Karpas-422 (cell line): ENCODE measurements at regions not wholly inside any gene's neighbourhood (a gene's known extent, or its start where the extent isn't known, plus 50 kb on each side); places are given as distances from the start of the nearest gene placed in this dataset.

Source experiments
- DNase-seq: peaks from one replicate; pipeline ENCODE4 v3.0.0-alpha.2; 2015
- H2AFZ ChIP-seq: fragments of 200-600 bp; sonication (generic); 2 replicates; pipeline ENCODE4 v1.6.1; 2014; ENCODE audit warnings: antibody characterized with exemption, low read length, mixed read lengths
- H3K27ac ChIP-seq: fragments of 200-600 bp; sonication (generic); 2 replicates; pipeline ENCODE4 v1.5.1; 2014; ENCODE audit warnings: mild to moderate bottlenecking, low read length, moderate library complexity
- H3K27me3 ChIP-seq: fragments of 200-600 bp; sonication (generic); 2 replicates; pipeline ENCODE4 v1.6.1; 2014; ENCODE audit warnings: low read length, mixed read lengths
- H3K36me3 ChIP-seq: fragments of 200-600 bp; sonication (generic); 2 replicates; pipeline ENCODE4 v1.6.1; 2014; ENCODE audit warnings: low read length, mixed read lengths; ENCODE audit not compliant: insufficient read depth
- H3K4me1 ChIP-seq: fragments of 200-600 bp; sonication (generic); 2 replicates; pipeline ENCODE4 v1.6.1; 2014; ENCODE audit warnings: mild to moderate bottlenecking, low read length, mixed read lengths
- H3K4me2 ChIP-seq: fragments of 200-600 bp; sonication (generic); 2 replicates; pipeline ENCODE4 v1.6.1; 2014; ENCODE audit warnings: low read length, low read depth, mild to moderate bottlenecking; ENCODE audit not compliant: poor library complexity, severe bottlenecking
- H3K4me3 ChIP-seq: fragments of 200-600 bp; sonication (generic); 2 replicates; pipeline ENCODE4 v1.5.1; 2014; ENCODE audit warnings: mild to moderate bottlenecking, antibody characterized with exemption, low read length, mixed read lengths
- H3K79me2 ChIP-seq: fragments of 200-600 bp; sonication (generic); 2 replicates; pipeline ENCODE4 v1.6.1; 2014; ENCODE audit warnings: mild to moderate bottlenecking, low read length, mixed read lengths
- H3K9ac ChIP-seq: fragments of 200-600 bp; sonication (generic); 2 replicates; pipeline ENCODE4 v1.6.0; 2014; ENCODE audit warnings: low read length
- H3K9me2 ChIP-seq: fragments of 200-600 bp; sonication (generic), shearing (Covaris generic); replicated peaks from 2 replicates; pipeline ENCODE4 v1.6.0; 2014; ENCODE audit warnings: mild to moderate bottlenecking, low read length, moderate library complexity; ENCODE audit not compliant: insufficient read depth
- H3K9me3 ChIP-seq: fragments of 300-700, 200-600 bp; sonication (generic); 2 replicates; pipeline ENCODE4 v1.6.1; 2014; ENCODE audit warnings: low read length, mixed read lengths
- H4K20me1 ChIP-seq: fragments of 200-600 bp; sonication (generic); 2 replicates; pipeline ENCODE4 v1.6.1; 2014; ENCODE audit warnings: mild to moderate bottlenecking, antibody characterized with exemption, low read length, low read depth; ENCODE audit not compliant: insufficient read depth

GRCh38 chr4:36502350-36502749, 220.9 kb downstream of the DTHD1 start:
- H3K9me2 ChIP-seq: no peaks in the 10 kb centered on the region
- H3K36me3 ChIP-seq: no peaks in the 10 kb centered on the region
- no peaks in the 10 kb centered on the region for H4K20me1 ChIP-seq
- no peaks in the 10 kb centered on the region for H3K27me3 ChIP-seq
- no peaks in the 10 kb centered on the region for H3K79me2 ChIP-seq
- no peak for DNase-seq
- H2AFZ ChIP-seq: no peak overlapping the region
- no peak overlapping the region for H3K9ac ChIP-seq
- H3K9me3 ChIP-seq: peaks cover 4% of the 10 kb centered on the region; the same call in 1 of the 2 replicates
- no peak overlapping the region for H3K4me3 ChIP-seq
- H3K4me2 ChIP-seq: no peak overlapping the region
- no peaks in the 10 kb centered on the region for H3K4me1 ChIP-seq
- no peak overlapping the region for H3K27ac ChIP-seq

GRCh38 chr4:36508394-36508793, 227.0 kb downstream of the DTHD1 start:
- H3K9me2 ChIP-seq: no peaks in the 10 kb centered on the region
- no peak overlapping the region for H3K4me3 ChIP-seq
- no peak overlapping the region for H3K27ac ChIP-seq
- no peaks in the 10 kb centered on the region for H3K36me3 ChIP-seq
- H3K4me2 ChIP-seq: no peak overlapping the region
- no peaks in the 10 kb centered on the region for H3K27me3 ChIP-seq
- 0 out of 2 replicates have a peak, but pooled peaks cover 4% of the 10 kb centered on the region for H3K9me3 ChIP-seq
- no peak for DNase-seq
- H3K79me2 ChIP-seq: no peaks in the 10 kb centered on the region
- no peaks in the 10 kb centered on the region for H3K4me1 ChIP-seq
- no peak overlapping the region for H3K9ac ChIP-seq
- H4K20me1 ChIP-seq: no peaks in the 10 kb centered on the region
- H2AFZ ChIP-seq: no peak overlapping the region

- H2AFZ ChIP-seq: no peak overlapping the region
- H3K4me3 ChIP-seq: no peak overlapping the region
- H3K9me3 ChIP-seq: 0 out of 2 replicates have a peak, but pooled peaks cover 4% of the 10 kb centered on the region
- no peak overlapping the region for H3K9ac ChIP-seq
- H3K79me2 ChIP-seq: no peaks in the 10 kb centered on the region
- H4K20me1 ChIP-seq: no peaks in the 10 kb centered on the region
- H3K4me1 ChIP-seq: no peaks in the 10 kb centered on the region
- no peaks in the 10 kb centered on the region for H3K27me3 ChIP-seq
- no peak overlapping the region for H3K4me2 ChIP-seq
- H3K36me3 ChIP-seq: no peaks in the 10 kb centered on the region
- H3K9me2 ChIP-seq: no peaks in the 10 kb centered on the region
- H3K27ac ChIP-seq: no peak overlapping the region
- DNase-seq: no peak
Observed at GRCh38 chr4:36509845-36510244, 228.4 kb downstream of the DTHD1 start.

DNA sequence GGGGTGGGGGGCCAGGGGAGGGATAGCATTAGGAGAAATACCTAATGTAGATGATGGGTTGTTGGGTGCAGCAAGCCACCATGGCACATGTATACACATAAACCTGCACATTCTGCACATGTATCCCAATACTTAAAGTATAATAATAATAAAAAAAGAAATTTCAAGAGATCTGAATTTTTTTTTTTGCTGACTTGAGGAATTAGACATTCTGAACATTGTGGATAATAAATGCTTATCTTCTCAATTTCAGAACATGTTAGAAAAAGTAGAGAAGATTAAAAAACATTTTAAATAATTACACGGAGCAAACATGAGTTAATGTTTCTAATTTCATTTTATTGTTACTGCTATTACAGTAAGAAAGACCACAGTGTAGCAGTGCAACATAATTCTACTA, 230.4 kb downstream of the DTHD1 start:
- H3K36me3 ChIP-seq: no peaks in the 10 kb centered on the region
- no peak overlapping the region for H3K4me3 ChIP-seq
- no peaks in the 10 kb centered on the region for H3K9me2 ChIP-seq
- no peaks in the 10 kb centered on the region for H3K9me3 ChIP-seq
- H3K27ac ChIP-seq: no peak overlapping the region
- H3K4me2 ChIP-seq: no peak overlapping the region
- no peak overlapping the region for H3K9ac ChIP-seq
- no peaks in the 10 kb centered on the region for H3K4me1 ChIP-seq
- H3K27me3 ChIP-seq: no peaks in the 10 kb centered on the region
- no peaks in the 10 kb centered on the region for H3K79me2 ChIP-seq
- H4K20me1 ChIP-seq: no peaks in the 10 kb centered on the region
- H2AFZ ChIP-seq: no peak overlapping the region
- DNase-seq: no peak

- no peaks in the 10 kb centered on the region for H3K9me3 ChIP-seq
- H3K36me3 ChIP-seq: no peaks in the 10 kb centered on the region
- H3K4me2 ChIP-seq: no peak overlapping the region
- no peak overlapping the region for H3K4me3 ChIP-seq
- no peaks in the 10 kb centered on the region for H4K20me1 ChIP-seq
- H2AFZ ChIP-seq: no peak overlapping the region
- no peaks in the 10 kb centered on the region for H3K79me2 ChIP-seq
- DNase-seq: no peak
- no peaks in the 10 kb centered on the region for H3K27me3 ChIP-seq
- no peak overlapping the region for H3K27ac ChIP-seq
- H3K9ac ChIP-seq: no peak overlapping the region
- H3K9me2 ChIP-seq: no peaks in the 10 kb centered on the region; the same call in 1 of the 2 replicates
- H3K4me1 ChIP-seq: no peaks in the 10 kb centered on the region
Observed at GRCh38 chr4:36516522-36517095, 235.2 kb downstream of the DTHD1 start.

DNA sequence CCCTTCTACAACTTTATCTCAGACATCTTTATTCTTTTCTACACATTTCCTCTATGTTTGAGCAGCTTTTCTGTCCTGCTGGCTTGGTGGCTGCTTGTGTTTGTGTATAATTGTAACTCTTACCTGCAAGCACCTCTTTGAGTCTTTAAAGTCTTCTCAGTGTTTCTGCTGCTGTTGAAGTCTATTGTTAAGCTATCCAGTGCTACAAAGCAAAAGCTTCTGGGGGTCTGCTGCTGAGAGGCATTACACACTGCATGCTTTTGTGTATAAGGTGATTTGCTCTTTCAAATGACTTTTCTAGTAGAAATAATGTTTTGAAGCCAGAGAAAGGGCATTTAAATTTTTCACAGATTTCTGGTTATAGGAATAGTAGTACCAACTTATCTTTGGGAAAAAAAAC, 241.8 kb downstream of the DTHD1 start:
- Histone ChIP-seq H3K27ac (no peak overlapping the region), H3K9me2 (no peaks in the 10 kb centered on the region; the same call in 1 of the 2 replicates), H3K4me3 (no peak overlapping the region), H3K9ac (no peak overlapping the region), H2AFZ (no peak overlapping the region), H3K4me1 (no peaks in the 10 kb centered on the region), H3K9me3 (peaks cover 4% of the 10 kb centered on the region), H4K20me1 (no peaks in the 10 kb centered on the region), H3K79me2 (no peaks in the 10 kb centered on the region), H3K4me2 (no peak overlapping the region), H3K36me3 (no peaks in the 10 kb centered on the region), H3K27me3 (no peaks in the 10 kb centered on the region)
- DNase-seq: no peak

DNA sequence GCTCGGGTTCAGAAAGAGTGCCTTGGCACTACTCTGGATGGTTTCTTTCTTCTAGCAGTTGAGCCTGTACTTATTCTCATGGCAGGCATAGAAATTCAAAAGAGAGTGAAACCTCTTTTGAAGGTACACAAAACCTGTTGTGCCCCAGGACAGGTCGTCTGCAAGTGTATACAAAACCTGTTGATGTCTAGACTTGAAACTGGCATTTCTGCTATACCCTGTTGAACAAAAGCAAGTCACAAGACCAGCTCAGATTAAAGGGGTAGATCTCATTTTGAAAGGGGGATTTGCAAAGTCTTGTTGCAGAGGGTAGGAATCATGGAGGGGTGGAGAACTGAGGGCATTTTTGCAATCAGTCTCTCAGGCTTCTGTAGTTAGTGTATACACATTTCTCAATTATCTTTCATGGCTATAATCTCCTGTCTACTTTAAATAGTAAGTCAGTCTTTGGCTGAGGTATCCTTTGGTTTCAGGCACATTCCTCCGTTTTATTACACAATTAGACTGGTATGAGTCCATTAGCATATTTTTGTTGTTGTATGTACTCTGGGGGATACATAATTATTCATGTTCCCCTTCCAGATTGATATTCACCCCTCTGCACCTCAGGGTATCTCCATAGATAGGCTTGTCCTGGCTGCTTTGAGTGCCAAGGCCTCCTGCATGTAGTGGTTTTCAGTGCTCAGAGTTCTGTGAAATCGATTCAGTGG, 251.4 kb downstream of the DTHD1 start:
- no peak overlapping the region for H3K27ac ChIP-seq
- H3K9me2 ChIP-seq: no peaks in the 10 kb centered on the region
- H3K9me3 ChIP-seq: peaks cover 16% of the 10 kb centered on the region
- H3K4me1 ChIP-seq: no peaks in the 10 kb centered on the region
- H3K36me3 ChIP-seq: no peaks in the 10 kb centered on the region
- no peak overlapping the region for H3K9ac ChIP-seq
- no peak overlapping the region for H2AFZ ChIP-seq
- DNase-seq: no peak
- H3K4me3 ChIP-seq: no peak overlapping the region
- no peaks in the 10 kb centered on the region for H3K27me3 ChIP-seq
- H4K20me1 ChIP-seq: no peaks in the 10 kb centered on the region
- no peaks in the 10 kb centered on the region for H3K79me2 ChIP-seq
- H3K4me2 ChIP-seq: no peak overlapping the region

DNA sequence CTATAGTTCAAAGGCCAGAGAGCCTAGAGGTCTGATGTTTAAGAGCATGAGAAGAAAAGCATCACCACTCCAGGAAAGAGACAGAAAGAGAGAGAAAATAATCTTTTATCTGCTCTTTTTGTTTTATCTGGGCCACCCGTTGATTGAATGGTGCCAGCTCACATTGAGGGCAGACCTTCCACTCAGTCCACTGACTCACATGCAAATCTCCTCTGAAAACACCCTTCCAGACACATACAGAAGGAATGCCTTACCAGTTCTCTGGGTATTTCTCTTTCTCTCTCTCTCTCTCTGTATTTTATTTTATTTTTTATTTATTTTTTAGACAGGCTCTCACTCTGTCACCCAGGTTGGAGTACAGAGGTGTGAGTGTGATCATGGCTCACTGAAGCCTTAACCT, 252.5 kb downstream of the DTHD1 start:
- no peak overlapping the region for H3K4me2 ChIP-seq
- no peak overlapping the region for H2AFZ ChIP-seq

More for the DNA sequence above, 252.5 kb downstream of the DTHD1 start:
- Histone ChIP-seq H3K36me3 (no peaks in the 10 kb centered on the region), H3K79me2 (no peaks in the 10 kb centered on the region), H3K9ac (no peak overlapping the region), H4K20me1 (no peaks in the 10 kb centered on the region), H3K27ac (no peak overlapping the region), H3K4me3 (no peak overlapping the region), H3K27me3 (no peaks in the 10 kb centered on the region), H3K9me3 (peaks cover 11% of the 10 kb centered on the region; the same call in 1 of the 2 replicates), H3K4me1 (no peaks in the 10 kb centered on the region), H3K9me2 (no peaks in the 10 kb centered on the region)
- DNase-seq: no peak
